C4-2B (cell line): ENCODE measurements at regions not wholly inside any gene's neighbourhood (a gene's known extent, or its start where the extent isn't known, plus 50 kb on each side); places are given as distances from the start of the nearest gene placed in this dataset.

Experiments
- H3K27ac ChIP-seq: fragments of 450-650 bp; 2 replicates; pipeline ENCODE4 v1.5.1; 2017
- ZFX ChIP-seq: fragments of 450-650 bp; IDR thresholded peaks from 2 replicates; pipeline ENCODE4 v1.6.1; 2017
- TF ChIP-seq, protein P1 (sequence below): fragments of 450-650 bp; conservative IDR thresholded peaks from 2 replicates; pipeline ENCODE4 v1.5.1; 2017; ENCODE audit warnings: mild to moderate bottlenecking

- TF ChIP-seq, protein P1, sequence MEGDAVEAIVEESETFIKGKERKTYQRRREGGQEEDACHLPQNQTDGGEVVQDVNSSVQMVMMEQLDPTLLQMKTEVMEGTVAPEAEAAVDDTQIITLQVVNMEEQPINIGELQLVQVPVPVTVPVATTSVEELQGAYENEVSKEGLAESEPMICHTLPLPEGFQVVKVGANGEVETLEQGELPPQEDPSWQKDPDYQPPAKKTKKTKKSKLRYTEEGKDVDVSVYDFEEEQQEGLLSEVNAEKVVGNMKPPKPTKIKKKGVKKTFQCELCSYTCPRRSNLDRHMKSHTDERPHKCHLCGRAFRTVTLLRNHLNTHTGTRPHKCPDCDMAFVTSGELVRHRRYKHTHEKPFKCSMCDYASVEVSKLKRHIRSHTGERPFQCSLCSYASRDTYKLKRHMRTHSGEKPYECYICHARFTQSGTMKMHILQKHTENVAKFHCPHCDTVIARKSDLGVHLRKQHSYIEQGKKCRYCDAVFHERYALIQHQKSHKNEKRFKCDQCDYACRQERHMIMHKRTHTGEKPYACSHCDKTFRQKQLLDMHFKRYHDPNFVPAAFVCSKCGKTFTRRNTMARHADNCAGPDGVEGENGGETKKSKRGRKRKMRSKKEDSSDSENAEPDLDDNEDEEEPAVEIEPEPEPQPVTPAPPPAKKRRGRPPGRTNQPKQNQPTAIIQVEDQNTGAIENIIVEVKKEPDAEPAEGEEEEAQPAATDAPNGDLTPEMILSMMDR = no peak
- TF ChIP-seq ZFX = no peak
- H3K27ac ChIP-seq = no peak overlapping the region
Observed at GRCh38 chr3:103406320-103406850, 971.6 kb downstream of the ZPLD1 start.

GRCh38 chr3:103410231-103410630 lies 975.4 kb downstream of the ZPLD1 start:
- TF ChIP-seq ZFX = no peak
- TF ChIP-seq, protein P1 = peak; percentile 19; the same call in 1 of the 2 replicates

GRCh38 chr3:103421460-103421859 lies 986.6 kb downstream of the ZPLD1 start:
- H3K27ac ChIP-seq = no peak overlapping the region
- TF ChIP-seq, protein P1 = no peak
- no peak for TF ChIP-seq ZFX

More at GRCh38 chr3:103410231-103410630, 975.4 kb downstream of the ZPLD1 start:
- no peak overlapping the region for H3K27ac ChIP-seq

DNA sequence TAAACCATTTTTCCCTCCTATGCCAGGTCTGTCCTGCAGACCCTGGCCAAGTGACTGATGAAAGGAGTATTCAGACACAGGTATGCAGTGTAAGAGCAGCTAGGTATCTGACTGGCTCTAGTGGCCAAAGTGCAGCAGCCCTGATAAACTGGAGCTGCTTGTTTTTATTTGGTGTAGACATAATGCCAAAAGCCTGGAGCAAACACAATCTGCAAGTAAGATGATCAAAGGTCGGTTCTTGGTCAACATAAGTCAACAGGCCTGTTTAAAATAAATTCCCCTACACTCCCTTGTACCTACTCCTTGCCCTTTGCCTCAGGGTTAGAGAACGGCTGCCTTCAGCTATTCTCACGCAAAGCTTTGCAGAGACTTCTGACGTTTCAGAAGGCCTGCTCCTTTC lies 1003.1 kb downstream of the ZPLD1 start:
- no peak for TF ChIP-seq ZFX
- TF ChIP-seq, protein P1 = no peak
- H3K27ac ChIP-seq = no peak overlapping the region

GRCh38 chr3:103440539-103441203 lies 1005.9 kb downstream of the ZPLD1 start:
- TF ChIP-seq, protein P1 = peak; percentile 35
- no peak for TF ChIP-seq ZFX
- no peak overlapping the region for H3K27ac ChIP-seq

GRCh38 chr3:103446953-103447629 lies 1012.3 kb downstream of the ZPLD1 start:
- TF ChIP-seq, protein P1 = no peak
- TF ChIP-seq ZFX = no peak

GRCh38 chr3:103453152-103453551 lies 1018.3 kb downstream of the ZPLD1 start:
- TF ChIP-seq, protein P1 = no peak
- TF ChIP-seq ZFX = no peak
- no peak overlapping the region for H3K27ac ChIP-seq

More at GRCh38 chr3:103446953-103447629, 1012.3 kb downstream of the ZPLD1 start:
- no peak overlapping the region for H3K27ac ChIP-seq
